GM23248 (cell line): ENCODE measurements at regions not wholly inside any gene's neighbourhood (a gene's known extent, or its start where the extent isn't known, plus 50 kb on each side); places are given as distances from the start of the nearest gene placed in this dataset.

Experiments
- EZH2 ChIP-seq: fragments of 200-600 bp; sonication (generic); IDR thresholded peaks from 2 replicates; pipeline ENCODE4 v1.6.1; 2018; ENCODE audit warnings: antibody characterized with exemption, mild to moderate bottlenecking; ENCODE audit not compliant: insufficient read depth, poor library complexity, severe bottlenecking
- EZH2phosphoT487 ChIP-seq: fragments of 200-600 bp; sonication (generic); IDR thresholded peaks from 2 replicates; pipeline ENCODE4 v1.6.1; 2018; ENCODE audit warnings: antibody characterized with exemption, moderate library complexity, mild to moderate bottlenecking, low read depth; ENCODE audit not compliant: insufficient read depth

GRCh38 chr5:57911438-57911837, 428.8 kb upstream of the ACTBL2 start:
- TF ChIP-seq EZH2 (no peak), EZH2phosphoT487 (no peak)
